ENCODE measurements at regions not wholly inside any gene's neighbourhood (a gene's known extent, or its start where the extent isn't known, plus 50 kb on each side); places are given as distances from the start of the nearest gene placed in this dataset.

DNA sequence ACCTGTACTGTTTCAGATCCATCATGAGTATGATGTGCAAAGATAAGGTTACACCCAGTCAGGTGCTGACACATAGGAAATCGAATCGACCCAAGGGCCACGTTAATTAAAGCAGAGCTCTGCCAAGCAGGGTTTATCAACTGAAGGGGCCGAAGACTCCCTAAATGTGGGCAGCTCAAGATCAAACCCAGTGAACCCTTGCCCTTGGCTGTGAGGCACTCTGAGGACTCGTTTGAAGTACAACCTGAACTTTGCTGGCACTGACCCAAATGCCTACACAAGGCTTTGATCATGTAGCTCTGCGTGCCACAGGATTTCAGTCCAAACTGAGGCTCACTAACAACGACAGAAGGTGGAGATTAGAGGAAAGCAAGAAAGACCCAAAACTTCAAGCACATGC, 352.1 kb downstream of the MTX2 start:
- TF ChIP-seq RAD21 (conservative IDR thresholded peaks at IDR 0.05 in 1 of 2, IDR thresholded peaks at IDR 0.05 in 1 of 2) (no peak), KDM1A (IDR thresholded peaks at IDR 0.05; ENCODE audit: low read depth) (no peak), HDAC2 (IDR thresholded peaks at IDR 0.05) (no peak)
- TF ChIP-seq, protein P1, sequence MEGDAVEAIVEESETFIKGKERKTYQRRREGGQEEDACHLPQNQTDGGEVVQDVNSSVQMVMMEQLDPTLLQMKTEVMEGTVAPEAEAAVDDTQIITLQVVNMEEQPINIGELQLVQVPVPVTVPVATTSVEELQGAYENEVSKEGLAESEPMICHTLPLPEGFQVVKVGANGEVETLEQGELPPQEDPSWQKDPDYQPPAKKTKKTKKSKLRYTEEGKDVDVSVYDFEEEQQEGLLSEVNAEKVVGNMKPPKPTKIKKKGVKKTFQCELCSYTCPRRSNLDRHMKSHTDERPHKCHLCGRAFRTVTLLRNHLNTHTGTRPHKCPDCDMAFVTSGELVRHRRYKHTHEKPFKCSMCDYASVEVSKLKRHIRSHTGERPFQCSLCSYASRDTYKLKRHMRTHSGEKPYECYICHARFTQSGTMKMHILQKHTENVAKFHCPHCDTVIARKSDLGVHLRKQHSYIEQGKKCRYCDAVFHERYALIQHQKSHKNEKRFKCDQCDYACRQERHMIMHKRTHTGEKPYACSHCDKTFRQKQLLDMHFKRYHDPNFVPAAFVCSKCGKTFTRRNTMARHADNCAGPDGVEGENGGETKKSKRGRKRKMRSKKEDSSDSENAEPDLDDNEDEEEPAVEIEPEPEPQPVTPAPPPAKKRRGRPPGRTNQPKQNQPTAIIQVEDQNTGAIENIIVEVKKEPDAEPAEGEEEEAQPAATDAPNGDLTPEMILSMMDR (IDR thresholded peaks at IDR 0.05), result no peak

Measured in A549 (cell line).